WTC11 (cell line): ENCODE measurements at regions not wholly inside any gene's neighbourhood (a gene's known extent, or its start where the extent isn't known, plus 50 kb on each side); places are given as distances from the start of the nearest gene placed in this dataset.

ENCODE experiments used
- ATAC-seq: fragments of 200-7000 bp; cut with Tn5 transposase; 2 replicates; pipeline ENCODE4 v1.10.0; 2021; ENCODE audit warnings: mild to moderate bottlenecking, moderate library complexity
- CTCF ChIA-PET: fragments of 300-600 bp; sonication (Branson Sonifier 250); formaldehyde crosslinking; loops from one replicate; lab custom pipeline; 2021; ENCODE audit warnings: antibody characterized with exemption; lab: Charles Lee
- POLR2A ChIA-PET: fragments of 350-600 bp; sonication (Branson Sonifier 250); formaldehyde crosslinking; loops from one replicate; lab custom pipeline; 2021; ENCODE audit warnings: antibody characterized with exemption; lab: Charles Lee
- DNase-seq: peaks from one replicate; pipeline ENCODE4 v3.0.0; 2021; ENCODE audit warnings: low spot score
- H3K27ac Mint-ChIP-seq: 2 replicates; pipeline ENCODE4 v1.8.0; 2021; ENCODE audit warnings: mixed read lengths
- H3K27me3 Mint-ChIP-seq: 2 replicates; pipeline ENCODE4 v1.8.0; 2021; ENCODE audit warnings: low read depth, mild to moderate bottlenecking, moderate library complexity, mixed read lengths
- H3K36me3 Mint-ChIP-seq: 2 replicates; pipeline ENCODE4 v1.8.0; 2021; ENCODE audit warnings: mixed read lengths
- H3K4me1 Mint-ChIP-seq: 2 replicates; pipeline ENCODE4 v1.8.0; 2022; ENCODE audit warnings: mixed read lengths
- H3K4me3 Mint-ChIP-seq: 2 replicates; pipeline ENCODE4 v1.8.0; 2021; ENCODE audit warnings: mild to moderate bottlenecking, moderate library complexity, mixed read lengths
- H3K9me3 Mint-ChIP-seq: 2 replicates; pipeline ENCODE4 v1.8.0; 2021; ENCODE audit warnings: mixed read lengths
- AR ChIP-seq: fragments of 250-450 bp; sonication (Bioruptor Pico); IDR thresholded peaks from 2 replicates; pipeline ENCODE4 v1.9.0; 2021; ENCODE audit warnings: mild to moderate bottlenecking
- CBFB ChIP-seq: sonication (generic); formaldehyde crosslinking; IDR thresholded peaks from 2 replicates; pipeline ENCODE4 v1.8.1; 2022; ENCODE audit warnings: mild to moderate bottlenecking, low read depth, missing genetic modification reagents
- CREM ChIP-seq: sonication (generic); formaldehyde crosslinking; IDR thresholded peaks from 2 replicates; pipeline ENCODE4 v1.8.1; 2022; ENCODE audit warnings: mild to moderate bottlenecking, missing genetic modification reagents, moderate library complexity
- E2F1 ChIP-seq: sonication (generic); formaldehyde crosslinking; IDR thresholded peaks from 2 replicates; pipeline ENCODE4 v1.8.0; 2022; ENCODE audit warnings: mild to moderate bottlenecking, missing genetic modification reagents
- EMX1 ChIP-seq: fragments of 250-450 bp; sonication (Bioruptor Pico); IDR thresholded peaks from 2 replicates; pipeline ENCODE4 v1.8.0; 2021; ENCODE audit warnings: mild to moderate bottlenecking
- GTF2I ChIP-seq: fragments of 250-450 bp; sonication (Bioruptor Pico); conservative IDR thresholded peaks from 2 replicates; pipeline ENCODE4 v1.4.0; 2021; ENCODE audit warnings: mild to moderate bottlenecking
- NFYB ChIP-seq: sonication (generic); formaldehyde crosslinking; conservative IDR thresholded peaks from 2 replicates; pipeline ENCODE4 v1.8.0; 2022; ENCODE audit warnings: low read depth, missing genetic modification reagents
- PRRX2 ChIP-seq: fragments of 250-450 bp; sonication (Bioruptor Pico); IDR thresholded peaks from 2 replicates; pipeline ENCODE4 v1.8.0; 2021; ENCODE audit warnings: mild to moderate bottlenecking
- TEAD4 ChIP-seq: sonication (generic); formaldehyde crosslinking; IDR thresholded peaks from 2 replicates; pipeline ENCODE4 v1.8.0; 2022; ENCODE audit warnings: mild to moderate bottlenecking, missing genetic modification reagents
- ZNF138 ChIP-seq: sonication (generic); formaldehyde crosslinking; conservative IDR thresholded peaks from 2 replicates; pipeline ENCODE4 v1.8.1; 2022; ENCODE audit warnings: mild to moderate bottlenecking, moderate library complexity, missing genetic modification reagents
- ZNF317 ChIP-seq: sonication (generic); formaldehyde crosslinking; IDR thresholded peaks from 2 replicates; pipeline ENCODE4 v1.8.1; 2023; ENCODE audit warnings: low read depth, mild to moderate bottlenecking, moderate library complexity, missing genetic modification reagents, borderline replicate concordance
- TF ChIP-seq, protein P1 (sequence below): fragments of 250-450 bp; sonication (Bioruptor Pico); IDR thresholded peaks from 2 replicates; pipeline ENCODE4 v1.9.0; 2021; ENCODE audit warnings: moderate library complexity, mild to moderate bottlenecking, inconsistent platforms, borderline replicate concordance
- TF ChIP-seq, protein P2 (sequence below): sonication (generic); formaldehyde crosslinking; IDR thresholded peaks from 2 replicates; pipeline ENCODE4 v1.8.0; 2022; ENCODE audit warnings: mild to moderate bottlenecking, missing genetic modification reagents
- TF ChIP-seq, protein P3 (sequence below): sonication (generic); formaldehyde crosslinking; IDR thresholded peaks from 2 replicates; pipeline ENCODE4 v1.8.1; 2023; ENCODE audit warnings: mild to moderate bottlenecking, missing genetic modification reagents
- TF ChIP-seq, protein P4 (sequence below): sonication (generic); formaldehyde crosslinking; IDR thresholded peaks from 2 replicates; pipeline ENCODE4 v1.8.0; 2022; ENCODE audit warnings: missing genetic modification reagents
- TF ChIP-seq, protein P5 (sequence below): fragments of 250-450 bp; sonication (Bioruptor Pico); IDR thresholded peaks from 2 replicates; pipeline ENCODE4 v2.1.2; 2022; ENCODE audit warnings: mild to moderate bottlenecking, moderate library complexity

GRCh38 chr3:135896613-135897012 is 68.9 kb upstream of the PPP2R3A start (continued):
- TF ChIP-seq CREM (CRISPR knock-in tag) = no peak
- no peak for TF ChIP-seq EMX1 (CRISPR knock-in tag)
- TF ChIP-seq ZNF138 = no peak
- TF ChIP-seq, protein P1, sequence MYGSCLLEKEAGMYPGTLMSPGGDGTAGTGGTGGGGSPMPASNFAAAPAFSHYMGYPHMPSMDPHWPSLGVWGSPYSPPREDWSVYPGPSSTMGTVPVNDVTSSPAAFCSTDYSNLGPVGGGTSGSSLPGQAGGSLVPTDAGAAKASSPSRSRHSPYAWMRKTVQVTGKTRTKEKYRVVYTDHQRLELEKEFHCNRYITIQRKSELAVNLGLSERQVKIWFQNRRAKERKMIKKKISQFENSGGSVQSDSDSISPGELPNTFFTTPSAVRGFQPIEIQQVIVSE (CRISPR knock-in tag) = no peak
- no peak for TF ChIP-seq CBFB
- no peak for TF ChIP-seq TEAD4 (CRISPR knock-in tag)
- no peak for TF ChIP-seq NFYB

- Mint-ChIP-seq H3K27ac (no peak overlapping the region), H3K4me1 (peaks cover 10% of the 10 kb centered on the region), H3K4me3 (no peak overlapping the region), H3K27me3 (no peaks in the 10 kb centered on the region), H3K36me3 (peaks cover 6% of the 10 kb centered on the region; the same call in 1 of the 2 replicates), H3K9me3 (peaks cover 19% of the 10 kb centered on the region)
- TF ChIP-seq GTF2I (CRISPR knock-in tag) (no peak), ZNF317 (no peak), E2F1 (no peak), AR (CRISPR knock-in tag) (no peak), PRRX2 (CRISPR knock-in tag) (no peak)
- TF ChIP-seq, protein P2, sequence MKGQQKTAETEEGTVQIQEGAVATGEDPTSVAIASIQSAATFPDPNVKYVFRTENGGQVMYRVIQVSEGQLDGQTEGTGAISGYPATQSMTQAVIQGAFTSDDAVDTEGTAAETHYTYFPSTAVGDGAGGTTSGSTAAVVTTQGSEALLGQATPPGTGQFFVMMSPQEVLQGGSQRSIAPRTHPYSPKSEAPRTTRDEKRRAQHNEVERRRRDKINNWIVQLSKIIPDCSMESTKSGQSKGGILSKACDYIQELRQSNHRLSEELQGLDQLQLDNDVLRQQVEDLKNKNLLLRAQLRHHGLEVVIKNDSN (CRISPR knock-in tag) = no peak
- TF ChIP-seq, protein P3, sequence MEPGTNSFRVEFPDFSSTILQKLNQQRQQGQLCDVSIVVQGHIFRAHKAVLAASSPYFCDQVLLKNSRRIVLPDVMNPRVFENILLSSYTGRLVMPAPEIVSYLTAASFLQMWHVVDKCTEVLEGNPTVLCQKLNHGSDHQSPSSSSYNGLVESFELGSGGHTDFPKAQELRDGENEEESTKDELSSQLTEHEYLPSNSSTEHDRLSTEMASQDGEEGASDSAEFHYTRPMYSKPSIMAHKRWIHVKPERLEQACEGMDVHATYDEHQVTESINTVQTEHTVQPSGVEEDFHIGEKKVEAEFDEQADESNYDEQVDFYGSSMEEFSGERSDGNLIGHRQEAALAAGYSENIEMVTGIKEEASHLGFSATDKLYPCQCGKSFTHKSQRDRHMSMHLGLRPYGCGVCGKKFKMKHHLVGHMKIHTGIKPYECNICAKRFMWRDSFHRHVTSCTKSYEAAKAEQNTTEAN = no peak
- TF ChIP-seq, protein P4, sequence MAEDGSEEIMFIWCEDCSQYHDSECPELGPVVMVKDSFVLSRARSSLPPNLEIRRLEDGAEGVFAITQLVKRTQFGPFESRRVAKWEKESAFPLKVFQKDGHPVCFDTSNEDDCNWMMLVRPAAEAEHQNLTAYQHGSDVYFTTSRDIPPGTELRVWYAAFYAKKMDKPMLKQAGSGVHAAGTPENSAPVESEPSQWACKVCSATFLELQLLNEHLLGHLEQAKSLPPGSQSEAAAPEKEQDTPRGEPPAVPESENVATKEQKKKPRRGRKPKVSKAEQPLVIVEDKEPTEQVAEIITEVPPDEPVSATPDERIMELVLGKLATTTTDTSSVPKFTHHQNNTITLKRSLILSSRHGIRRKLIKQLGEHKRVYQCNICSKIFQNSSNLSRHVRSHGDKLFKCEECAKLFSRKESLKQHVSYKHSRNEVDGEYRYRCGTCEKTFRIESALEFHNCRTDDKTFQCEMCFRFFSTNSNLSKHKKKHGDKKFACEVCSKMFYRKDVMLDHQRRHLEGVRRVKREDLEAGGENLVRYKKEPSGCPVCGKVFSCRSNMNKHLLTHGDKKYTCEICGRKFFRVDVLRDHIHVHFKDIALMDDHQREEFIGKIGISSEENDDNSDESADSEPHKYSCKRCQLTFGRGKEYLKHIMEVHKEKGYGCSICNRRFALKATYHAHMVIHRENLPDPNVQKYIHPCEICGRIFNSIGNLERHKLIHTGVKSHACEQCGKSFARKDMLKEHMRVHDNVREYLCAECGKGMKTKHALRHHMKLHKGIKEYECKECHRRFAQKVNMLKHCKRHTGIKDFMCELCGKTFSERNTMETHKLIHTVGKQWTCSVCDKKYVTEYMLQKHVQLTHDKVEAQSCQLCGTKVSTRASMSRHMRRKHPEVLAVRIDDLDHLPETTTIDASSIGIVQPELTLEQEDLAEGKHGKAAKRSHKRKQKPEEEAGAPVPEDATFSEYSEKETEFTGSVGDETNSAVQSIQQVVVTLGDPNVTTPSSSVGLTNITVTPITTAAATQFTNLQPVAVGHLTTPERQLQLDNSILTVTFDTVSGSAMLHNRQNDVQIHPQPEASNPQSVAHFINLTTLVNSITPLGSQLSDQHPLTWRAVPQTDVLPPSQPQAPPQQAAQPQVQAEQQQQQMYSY = no peak
- TF ChIP-seq, protein P5, sequence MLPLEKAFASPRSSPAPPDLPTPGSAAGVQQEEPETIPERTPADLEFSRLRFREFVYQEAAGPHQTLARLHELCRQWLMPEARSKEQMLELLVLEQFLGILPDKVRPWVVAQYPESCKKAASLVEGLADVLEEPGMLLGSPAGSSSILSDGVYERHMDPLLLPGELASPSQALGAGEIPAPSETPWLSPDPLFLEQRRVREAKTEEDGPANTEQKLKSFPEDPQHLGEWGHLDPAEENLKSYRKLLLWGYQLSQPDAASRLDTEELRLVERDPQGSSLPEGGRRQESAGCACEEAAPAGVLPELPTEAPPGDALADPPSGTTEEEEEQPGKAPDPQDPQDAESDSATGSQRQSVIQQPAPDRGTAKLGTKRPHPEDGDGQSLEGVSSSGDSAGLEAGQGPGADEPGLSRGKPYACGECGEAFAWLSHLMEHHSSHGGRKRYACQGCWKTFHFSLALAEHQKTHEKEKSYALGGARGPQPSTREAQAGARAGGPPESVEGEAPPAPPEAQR (CRISPR knock-in tag) = no peak
- POLR2A ChIA-PET = no interaction called here
- ATAC-seq = no peak
- CTCF ChIA-PET = interaction anchor here (1.0 to 3.0 kb wide), 3 partner anchors 145 to 381 kb away, joined by 4 to 24 read pairs (median 16); no protein-coding TSS in a partner anchor
- no peak for DNase-seq
These were observed 67.8 kb upstream of the PPP2R3A start for GRCh38 chr3:135897715-135898114.
